G401.6 (cell line): ENCODE measurements at regions not wholly inside any gene's neighbourhood (a gene's known extent, or its start where the extent isn't known, plus 50 kb on each side); places are given as distances from the start of the nearest gene placed in this dataset.
"Not testable (repeated sequence)": the region's sequence is repeated elsewhere in the genome, so short reads cannot be mapped to it uniquely, and the experiment has no call there.

Source experiments
- FAIRE-seq: peaks from 2 replicates; lab custom pipeline; 2012; peaks lifted over from hg19 to GRCh38; lab: Jason Lieb, UNC

GRCh38 chr6:78243519-78243918 lies 590.7 kb downstream of the MEI4 start:
- no peak for FAIRE-seq

DNA sequence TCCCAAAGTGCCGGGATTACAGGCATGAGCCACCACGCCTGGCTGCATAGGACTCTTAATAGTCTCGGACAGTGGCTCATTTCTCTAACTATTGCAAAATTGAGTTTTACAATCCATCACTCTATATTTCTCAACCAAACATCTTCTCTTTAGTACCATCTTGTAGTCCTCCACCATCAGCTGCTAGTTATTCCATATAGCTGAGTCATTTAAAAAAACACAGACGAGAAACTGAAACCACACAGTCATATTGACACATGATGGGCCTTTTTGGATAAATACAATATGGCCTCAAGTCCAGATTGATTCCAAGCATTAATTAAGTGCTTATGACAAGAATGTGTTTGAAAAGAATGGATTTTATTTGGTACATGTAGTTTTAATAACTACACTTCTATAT lies 599.1 kb downstream of the MEI4 start:
- no peak for FAIRE-seq

GRCh38 chr6:78253618-78254017 lies 600.8 kb downstream of the MEI4 start:
- no peak for FAIRE-seq

DNA sequence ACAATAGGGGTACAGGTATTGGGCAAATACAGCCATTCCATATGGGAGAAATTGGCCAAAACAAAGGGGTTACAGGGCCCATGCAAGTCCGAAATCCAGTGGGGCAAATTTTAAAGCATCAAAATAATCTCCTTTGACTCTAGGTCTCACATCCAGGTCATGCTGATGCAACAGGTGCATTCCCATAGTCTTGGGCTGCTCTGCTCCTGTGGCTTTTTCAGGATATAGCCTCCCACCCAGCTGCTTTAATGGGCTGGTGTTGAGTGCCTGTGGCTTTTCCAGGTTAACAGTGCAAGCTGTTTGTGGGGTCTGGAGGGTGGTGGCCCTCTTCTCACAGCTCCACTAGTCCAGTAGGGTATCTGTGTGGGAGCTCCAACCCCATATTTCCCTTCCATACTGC lies 607.1 kb downstream of the MEI4 start:
- no peak for FAIRE-seq

DNA sequence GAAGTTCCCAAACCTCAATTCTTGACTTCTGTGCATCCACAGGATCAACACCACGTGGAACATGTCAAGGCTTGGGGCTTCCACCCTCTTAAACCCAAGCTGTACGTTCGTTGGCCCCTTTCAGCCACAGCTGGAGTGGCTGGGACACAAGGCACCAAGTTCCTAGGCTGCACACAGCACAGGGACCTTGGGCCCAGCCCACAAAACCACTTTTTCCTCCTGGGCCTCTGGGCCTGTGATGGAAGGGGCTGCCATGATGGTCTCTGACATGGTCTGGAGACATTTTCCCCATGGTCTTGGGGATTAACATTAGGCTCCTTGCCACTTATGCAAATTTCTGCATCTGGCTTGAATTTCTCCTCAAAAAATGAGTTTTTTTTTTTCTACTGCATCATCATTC lies 606.9 kb upstream of the IRAK1BP1 start:
- not testable (repeated sequence) for FAIRE-seq

GRCh38 chr6:78268591-78269452 lies 598.5 kb upstream of the IRAK1BP1 start:
- no peak for FAIRE-seq

- FAIRE-seq: no peak
These were observed 566.5 kb upstream of the IRAK1BP1 start for GRCh38 chr6:78300885-78301284.

GRCh38 chr6:78302411-78302810 lies 564.9 kb upstream of the IRAK1BP1 start:
- no peak for FAIRE-seq

DNA sequence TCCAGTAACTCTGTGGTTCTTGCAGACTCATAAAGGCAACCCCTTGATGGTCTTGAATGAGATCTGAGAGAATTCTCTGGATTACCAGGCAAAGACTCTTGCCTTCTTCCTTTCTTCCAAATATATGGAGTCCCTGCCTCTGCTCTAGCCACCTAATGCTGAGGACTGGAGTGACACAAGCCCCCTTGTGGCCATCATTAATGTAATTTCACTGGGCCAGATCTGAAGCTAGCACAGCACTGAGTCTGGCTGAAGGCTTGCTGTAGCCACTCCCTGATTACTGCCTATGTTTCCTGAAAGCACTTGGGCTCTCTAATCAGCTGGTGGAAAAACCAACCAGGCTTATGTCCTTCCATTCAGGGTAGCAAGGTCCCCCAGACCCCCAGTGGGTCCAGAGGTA lies 559.3 kb upstream of the IRAK1BP1 start:
- no peak for FAIRE-seq

DNA sequence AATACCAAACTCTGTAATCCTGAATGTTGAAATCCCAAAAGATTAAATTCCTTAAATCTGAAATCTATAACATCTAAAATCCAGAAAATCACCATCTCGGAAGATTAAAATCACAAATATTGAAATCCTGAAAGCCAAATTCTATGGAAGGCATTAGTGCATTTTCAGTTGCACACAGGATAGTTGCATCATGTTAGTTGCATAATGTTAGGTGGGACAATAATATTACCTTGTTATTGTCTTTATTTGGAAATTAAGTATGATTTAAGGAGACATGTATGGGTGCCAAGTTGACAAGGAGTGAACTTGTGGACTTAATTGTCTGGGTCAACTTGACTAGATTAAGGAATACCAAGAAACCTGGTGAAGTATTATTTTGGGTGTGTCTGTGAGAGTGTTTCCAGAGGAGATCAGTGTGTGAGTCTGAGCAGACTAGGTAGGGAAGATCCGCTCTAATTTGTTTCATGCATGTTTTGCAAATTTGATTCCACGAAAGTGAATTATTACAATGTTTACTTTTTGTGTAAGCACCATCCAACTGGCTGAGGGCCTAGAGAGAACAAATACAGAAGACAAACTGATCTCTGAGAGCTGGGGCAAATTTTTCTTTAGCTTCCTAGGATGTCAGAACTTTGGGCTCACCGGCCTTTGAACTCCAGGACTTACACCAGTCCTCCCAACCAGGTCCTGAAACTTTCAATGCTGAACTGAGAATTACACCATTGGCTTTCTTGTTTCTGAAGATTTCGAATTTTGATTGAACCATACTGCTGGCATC lies 545.1 kb upstream of the IRAK1BP1 start:
- FAIRE-seq: no peak

DNA sequence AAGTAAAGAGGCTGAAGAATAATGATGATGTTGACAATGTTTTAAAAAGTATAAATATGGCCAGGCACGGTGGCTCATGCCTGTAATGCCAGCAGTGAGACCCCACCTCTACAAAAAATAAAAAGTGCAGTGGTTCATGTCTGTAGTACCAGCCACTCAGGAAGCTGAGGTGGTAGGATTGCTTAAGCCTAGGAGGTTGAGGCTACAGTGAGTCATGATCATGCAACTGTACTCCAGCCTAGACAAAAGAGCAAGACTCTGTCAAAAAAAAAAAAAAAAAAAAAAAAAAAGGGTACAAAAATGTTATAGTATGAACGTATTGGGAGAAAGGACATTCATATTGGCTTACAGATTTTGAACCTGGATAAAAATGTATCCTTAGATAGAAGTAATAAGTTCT lies 543.1 kb upstream of the IRAK1BP1 start:
- FAIRE-seq: no peak

DNA sequence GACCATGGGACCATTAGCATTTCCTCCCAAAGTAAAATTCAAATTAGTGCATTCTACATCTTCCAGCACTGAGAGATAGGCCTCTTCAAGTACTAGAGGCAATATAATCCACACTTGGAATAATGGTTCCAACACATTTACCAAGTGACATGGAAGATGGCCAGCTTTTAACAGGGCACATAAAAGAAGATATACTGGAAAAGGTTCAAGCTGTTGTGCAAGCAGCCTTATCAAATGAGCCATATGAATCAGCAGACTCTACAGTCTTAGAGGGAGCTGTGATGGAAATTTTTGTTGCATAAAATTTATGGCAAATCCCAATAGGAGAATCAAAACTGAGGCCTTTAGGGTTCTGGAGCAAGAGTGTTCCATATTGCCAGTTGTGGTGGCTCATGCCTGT lies 526.6 kb upstream of the IRAK1BP1 start:
- FAIRE-seq: no peak

GRCh38 chr6:78345882-78346281 lies 521.5 kb upstream of the IRAK1BP1 start:
- no peak for FAIRE-seq

DNA sequence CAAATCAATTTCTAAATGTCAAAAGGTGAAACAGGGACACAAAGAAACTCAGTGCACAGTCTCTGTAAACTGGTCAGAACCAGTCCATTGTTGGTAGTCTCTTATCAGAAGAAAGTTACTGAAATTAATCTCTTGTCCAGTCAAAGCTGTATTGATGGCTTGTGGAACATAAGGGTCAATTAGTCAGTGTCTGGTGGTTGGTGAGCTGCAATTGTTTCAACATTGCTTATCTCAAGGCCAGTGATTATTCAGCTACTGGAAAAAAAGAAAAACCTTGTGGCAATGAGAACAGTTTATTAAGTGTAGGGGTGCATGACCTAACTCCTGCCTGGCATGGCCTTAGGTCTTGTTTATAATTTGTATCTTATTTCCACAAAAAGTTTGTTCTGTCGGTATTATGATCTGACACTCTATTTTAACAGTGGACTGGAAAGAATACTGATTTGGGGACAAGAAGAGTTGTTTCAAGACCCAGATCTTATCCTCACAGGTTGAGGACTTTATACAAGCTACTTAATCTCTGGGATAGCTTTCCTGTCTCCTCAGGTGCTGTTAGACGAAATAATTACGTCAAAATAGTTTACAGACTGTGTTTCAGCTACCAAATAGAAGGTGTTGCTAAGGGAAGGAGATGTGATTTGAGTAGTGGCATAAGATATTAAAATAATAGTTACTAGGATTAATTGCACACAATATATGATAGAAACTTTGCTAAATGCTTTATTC lies 520.0 kb upstream of the IRAK1BP1 start:
- no peak for FAIRE-seq

DNA sequence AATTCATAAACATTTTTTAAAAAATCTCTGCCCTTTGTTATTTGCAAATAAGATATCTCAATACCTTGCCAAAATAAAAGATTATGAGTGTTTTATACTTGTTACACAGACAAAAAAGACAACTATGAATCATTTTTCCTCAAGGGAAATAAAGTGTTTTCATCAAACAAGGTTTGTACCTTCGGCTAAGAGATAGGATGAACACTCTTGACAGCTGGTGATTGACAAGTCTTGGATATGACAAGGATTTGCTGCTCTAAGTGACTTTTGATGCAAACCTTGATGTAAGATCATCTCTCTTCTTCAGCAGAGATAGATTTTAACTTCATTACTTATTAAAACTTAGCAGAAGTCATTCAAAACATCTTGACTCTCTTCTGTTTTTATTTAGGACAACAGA lies 514.3 kb upstream of the IRAK1BP1 start:
- FAIRE-seq: no peak

- FAIRE-seq: no peak
These were observed 503.7 kb upstream of the IRAK1BP1 start for GRCh38 chr6:78363688-78364087.

GRCh38 chr6:78365473-78365872 lies 501.9 kb upstream of the IRAK1BP1 start:
- no peak for FAIRE-seq

DNA sequence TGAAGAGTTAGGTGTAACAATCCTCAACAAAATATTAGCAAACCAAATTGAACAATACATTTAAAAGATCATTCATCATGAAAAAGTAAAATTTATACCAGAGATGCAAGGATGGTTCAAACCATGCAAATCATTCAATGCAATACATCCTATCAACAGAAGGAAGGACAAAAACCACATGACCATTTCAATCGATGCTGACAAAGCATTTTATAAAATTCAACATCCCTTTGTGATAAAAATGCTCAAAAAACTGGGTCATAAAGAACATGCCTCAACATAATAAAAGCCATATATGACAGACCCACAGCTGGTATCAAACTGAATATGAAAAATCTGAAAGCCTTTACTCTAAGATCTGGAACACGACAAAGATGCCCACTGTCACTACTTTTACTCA lies 490.3 kb upstream of the IRAK1BP1 start:
- no peak for FAIRE-seq

DNA sequence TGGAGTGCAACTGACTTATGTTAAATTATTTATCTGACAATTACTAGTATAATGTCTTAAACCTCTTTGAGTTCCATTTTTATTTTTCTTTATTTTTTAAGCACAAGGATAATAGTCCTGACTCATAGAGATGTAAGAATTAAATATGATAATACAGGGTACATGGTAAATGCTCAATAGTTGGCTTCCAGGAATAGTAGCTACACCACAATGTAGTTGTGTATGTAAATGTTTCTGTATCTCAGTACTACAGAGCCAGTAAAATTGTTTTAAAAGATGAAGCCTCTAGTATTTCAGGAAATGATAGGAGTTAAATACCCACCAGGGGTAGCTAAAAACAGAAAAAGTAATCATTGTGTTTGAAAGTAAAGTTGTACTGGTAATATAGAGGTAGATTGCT lies 487.4 kb upstream of the IRAK1BP1 start:
- FAIRE-seq: no peak

- no peak for FAIRE-seq
These were observed 486.8 kb upstream of the IRAK1BP1 start for GRCh38 chr6:78380541-78380940.

- no peak for FAIRE-seq
These were observed 483.4 kb upstream of the IRAK1BP1 start for GRCh38 chr6:78383968-78384367.

- FAIRE-seq: not testable (repeated sequence)
These were observed 480.5 kb upstream of the IRAK1BP1 start for GRCh38 chr6:78386854-78387253.

DNA sequence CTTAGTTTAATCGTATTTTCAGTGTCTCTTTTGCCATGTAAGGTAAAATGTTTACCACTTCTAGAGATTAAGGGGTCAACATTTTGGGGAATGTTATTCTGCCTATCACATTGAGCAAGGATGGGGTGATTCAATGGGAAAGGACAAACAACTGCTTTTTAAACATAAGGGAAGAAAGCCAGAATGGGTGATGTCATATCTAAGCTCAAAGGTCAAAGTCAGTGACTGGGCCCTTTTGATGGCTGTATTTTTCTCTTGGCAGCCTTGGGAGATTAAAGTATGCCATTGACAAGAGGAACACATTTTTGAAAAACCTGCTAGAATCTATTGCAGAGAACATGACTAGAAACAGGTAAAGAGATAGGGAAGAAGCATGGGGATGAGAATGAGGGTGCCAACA lies 477.3 kb upstream of the IRAK1BP1 start:
- no peak for FAIRE-seq
